Smooth muscle cell (in vitro differentiated cells): ENCODE measurements at regions not wholly inside any gene's neighbourhood (a gene's known extent, or its start where the extent isn't known, plus 50 kb on each side); places are given as distances from the start of the nearest gene placed in this dataset.
A peak's percentile ranks its signal among the peaks of the same experiment; 100 is the strongest.

Experiments used
- DNase-seq: peaks from one replicate; lab custom pipeline; 2025; ENCODE audit not compliant: unreplicated experiment; lab: John Stamatoyannopoulos, UW
- H2AFZ ChIP-seq: fragments of 200-600 bp; sonication (generic); 2 replicates; pipeline ENCODE4 v1.6.0; 2016; ENCODE audit warnings: antibody characterized with exemption, low read depth, mild to moderate bottlenecking
- H3F3A ChIP-seq: fragments of 200-600 bp; sonication (generic); 2 replicates; pipeline ENCODE4 v1.6.0; 2017; ENCODE audit warnings: antibody characterized with exemption, low read depth
- H3K27ac ChIP-seq: fragments of 200-600 bp; sonication (generic); 2 replicates; pipeline ENCODE4 v1.5.1; 2016; ENCODE audit warnings: low read depth, mild to moderate bottlenecking
- H3K27me3 ChIP-seq: fragments of 200-600 bp; sonication (generic); 2 replicates; pipeline ENCODE4 v1.6.1; 2016; ENCODE audit warnings: low read depth, mild to moderate bottlenecking
- H3K36me3 ChIP-seq: fragments of 200-600 bp; sonication (generic); 2 replicates; pipeline ENCODE4 v1.5.1; 2016; ENCODE audit warnings: low read depth
- H3K4me1 ChIP-seq: fragments of 200-600 bp; sonication (generic); 2 replicates; pipeline ENCODE4 v1.5.1; 2016; ENCODE audit warnings: low read depth
- H3K4me2 ChIP-seq: fragments of 200-600 bp; sonication (generic); 2 replicates; pipeline ENCODE4 v1.6.0; 2016; ENCODE audit warnings: mild to moderate bottlenecking
- H3K4me3 ChIP-seq: fragments of 200-600 bp; sonication (generic); 2 replicates; pipeline ENCODE4 v1.5.1; 2016; ENCODE audit warnings: mild to moderate bottlenecking
- H3K79me2 ChIP-seq: fragments of 200-600 bp; sonication (generic); 2 replicates; pipeline ENCODE4 v1.6.0; 2016; ENCODE audit warnings: low read depth, mild to moderate bottlenecking
- H3K9ac ChIP-seq: fragments of 200-600 bp; sonication (generic); 2 replicates; pipeline ENCODE4 v1.6.0; 2016; ENCODE audit warnings: low read depth
- H3K9me3 ChIP-seq: fragments of 200-600 bp; sonication (generic); replicated peaks from 2 replicates; pipeline ENCODE4 v1.5.1; 2016; ENCODE audit warnings: low read depth
- H4K20me1 ChIP-seq: fragments of 200-600 bp; sonication (generic); 2 replicates; pipeline ENCODE4 v1.6.0; 2016; ENCODE audit warnings: low read depth
- WGBS: methylation state at CpG from one replicate; pipeline ENCODE4 v1.1.7; 2016; ENCODE audit warnings: low lambda C conversion rate; 5-methylcytosine and 5-hydroxymethylcytosine counted together
- TF ChIP-seq, protein P1 (sequence below): fragments of 200-600 bp; sonication (generic); IDR thresholded peaks from 2 replicates; pipeline ENCODE4 v1.5.1; 2017; ENCODE audit warnings: borderline replicate concordance, mild to moderate bottlenecking, antibody characterized with exemption; ENCODE audit not compliant: insufficient read depth, poor library complexity, severe bottlenecking

DNA sequence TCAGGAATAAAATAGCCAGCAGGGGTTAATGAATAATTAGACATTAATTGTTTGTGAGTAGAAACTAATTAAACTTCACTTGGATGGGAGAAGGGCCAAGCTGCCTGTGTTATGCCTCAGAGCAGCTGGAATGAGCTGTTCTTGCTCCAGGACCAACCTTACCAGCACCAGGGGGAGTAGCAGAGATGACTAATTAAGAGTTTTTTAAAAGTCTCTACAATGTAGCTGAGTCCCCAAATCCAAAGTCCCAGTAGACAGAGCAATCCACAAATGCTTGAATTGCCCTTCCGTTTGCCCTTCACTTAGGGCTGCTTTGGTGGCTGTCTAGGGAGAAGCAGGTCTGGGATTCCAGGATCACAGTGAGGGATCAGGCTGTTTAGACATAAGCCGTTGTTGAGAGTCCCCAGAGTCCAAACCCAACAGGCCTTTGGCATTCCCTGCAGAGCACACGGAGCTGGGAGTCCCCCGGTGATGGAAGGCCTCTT is 59.4 kb downstream of the RHOB start:
- no peaks in the 10 kb centered on the region for H4K20me1 ChIP-seq
- no peak for DNase-seq
- no peaks in the 10 kb centered on the region for H3K27me3 ChIP-seq
- WGBS, result 52% methylated on average over 4 of the region's 4 CpGs
- H3K4me2 ChIP-seq, result no peak overlapping the region
- H3K4me1 ChIP-seq, result peaks cover 13% of the 10 kb centered on the region
- no peak overlapping the region for H3K4me3 ChIP-seq
- H3K9me3 ChIP-seq, result no peaks in the 10 kb centered on the region
- H3F3A ChIP-seq, result peaks cover 27% of the 10 kb centered on the region
- TF ChIP-seq, protein P1, sequence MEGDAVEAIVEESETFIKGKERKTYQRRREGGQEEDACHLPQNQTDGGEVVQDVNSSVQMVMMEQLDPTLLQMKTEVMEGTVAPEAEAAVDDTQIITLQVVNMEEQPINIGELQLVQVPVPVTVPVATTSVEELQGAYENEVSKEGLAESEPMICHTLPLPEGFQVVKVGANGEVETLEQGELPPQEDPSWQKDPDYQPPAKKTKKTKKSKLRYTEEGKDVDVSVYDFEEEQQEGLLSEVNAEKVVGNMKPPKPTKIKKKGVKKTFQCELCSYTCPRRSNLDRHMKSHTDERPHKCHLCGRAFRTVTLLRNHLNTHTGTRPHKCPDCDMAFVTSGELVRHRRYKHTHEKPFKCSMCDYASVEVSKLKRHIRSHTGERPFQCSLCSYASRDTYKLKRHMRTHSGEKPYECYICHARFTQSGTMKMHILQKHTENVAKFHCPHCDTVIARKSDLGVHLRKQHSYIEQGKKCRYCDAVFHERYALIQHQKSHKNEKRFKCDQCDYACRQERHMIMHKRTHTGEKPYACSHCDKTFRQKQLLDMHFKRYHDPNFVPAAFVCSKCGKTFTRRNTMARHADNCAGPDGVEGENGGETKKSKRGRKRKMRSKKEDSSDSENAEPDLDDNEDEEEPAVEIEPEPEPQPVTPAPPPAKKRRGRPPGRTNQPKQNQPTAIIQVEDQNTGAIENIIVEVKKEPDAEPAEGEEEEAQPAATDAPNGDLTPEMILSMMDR, result peak; percentile 19
- peak overlapping the region; percentile 72 for H3K27ac ChIP-seq
- no peak overlapping the region for H3K9ac ChIP-seq
- H3K36me3 ChIP-seq, result no peaks in the 10 kb centered on the region
- no peaks in the 10 kb centered on the region for H3K79me2 ChIP-seq
- H2AFZ ChIP-seq, result no peak overlapping the region

DNA sequence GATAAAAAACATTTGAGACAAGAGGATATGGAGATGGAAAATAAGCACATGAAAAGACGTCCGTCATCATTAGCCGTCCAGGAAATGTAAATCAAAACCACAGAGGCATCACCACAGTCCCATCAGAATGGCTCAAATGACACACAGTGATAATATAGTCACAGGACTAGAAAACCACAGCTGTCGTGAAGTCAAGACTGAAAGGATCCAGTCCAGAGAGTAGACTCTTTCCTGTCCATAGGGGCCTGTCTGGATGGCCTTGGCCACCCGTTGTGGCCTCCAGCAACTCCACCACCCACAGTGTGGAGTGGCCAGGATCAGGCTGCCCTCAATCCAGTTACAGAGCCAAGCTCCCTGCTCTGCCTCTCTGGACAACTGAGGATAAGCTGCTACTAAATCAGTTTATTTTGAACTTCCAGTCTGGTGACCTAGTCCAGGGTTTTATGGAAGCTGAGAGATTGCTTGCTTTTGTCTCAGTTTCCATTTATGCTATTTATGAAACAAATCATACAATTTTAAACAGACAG is 60.4 kb downstream of the RHOB start:
- WGBS, result 4% methylated on average over 5 of the region's 5 CpGs
- no peak for DNase-seq
- H3K27ac ChIP-seq, result peak overlapping the region; percentile 72

DNA sequence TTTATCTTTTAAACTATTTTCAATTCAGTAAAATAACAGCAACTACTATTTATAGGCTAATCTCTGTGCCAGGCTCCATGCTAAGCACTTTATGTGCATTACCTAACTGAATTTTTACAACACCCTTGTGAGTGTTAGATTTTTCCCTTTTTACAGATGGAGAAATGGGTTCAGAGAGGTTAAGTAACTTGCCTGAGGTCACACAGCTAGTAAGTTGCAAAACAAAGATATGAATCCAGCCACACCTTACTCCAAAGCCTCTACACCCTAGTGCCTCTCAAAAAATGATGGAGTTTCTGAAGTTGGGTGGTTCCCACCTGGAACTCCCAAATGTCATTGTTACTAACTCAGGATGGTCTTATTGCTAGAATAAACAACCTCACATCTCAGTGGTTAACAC is 60.8 kb downstream of the RHOB start:
- no peak overlapping the region for H3K4me3 ChIP-seq
- no peaks in the 10 kb centered on the region for H3K36me3 ChIP-seq
- H2AFZ ChIP-seq, result no peak overlapping the region
- no peaks in the 10 kb centered on the region for H3K9me3 ChIP-seq
- H3K27me3 ChIP-seq, result no peaks in the 10 kb centered on the region
- no peak overlapping the region for H3K9ac ChIP-seq
- no peak for DNase-seq
- peak overlapping the region; percentile 16 for H3K4me2 ChIP-seq
- H3K79me2 ChIP-seq, result no peaks in the 10 kb centered on the region
- H3K4me1 ChIP-seq, result peaks cover 13% of the 10 kb centered on the region
- H3F3A ChIP-seq, result peaks cover 27% of the 10 kb centered on the region
- TF ChIP-seq, protein P1, result no peak
- no peaks in the 10 kb centered on the region for H4K20me1 ChIP-seq
- peak overlapping the region; percentile 72 for H3K27ac ChIP-seq

More for the DNA sequence above, 60.4 kb downstream of the RHOB start:
- no peaks in the 10 kb centered on the region for H4K20me1 ChIP-seq
- H3F3A ChIP-seq, result peaks cover 27% of the 10 kb centered on the region
- peak overlapping the region; percentile 48 for H3K9ac ChIP-seq
- peak overlapping the region; percentile 16 for H3K4me2 ChIP-seq
- no peaks in the 10 kb centered on the region for H3K36me3 ChIP-seq
- H3K4me1 ChIP-seq, result peaks cover 13% of the 10 kb centered on the region
- TF ChIP-seq, protein P1, result no peak
- H3K27me3 ChIP-seq, result no peaks in the 10 kb centered on the region
- H3K79me2 ChIP-seq, result no peaks in the 10 kb centered on the region
- H3K4me3 ChIP-seq, result no peak overlapping the region
- no peaks in the 10 kb centered on the region for H3K9me3 ChIP-seq
- no peak overlapping the region for H2AFZ ChIP-seq

DNA sequence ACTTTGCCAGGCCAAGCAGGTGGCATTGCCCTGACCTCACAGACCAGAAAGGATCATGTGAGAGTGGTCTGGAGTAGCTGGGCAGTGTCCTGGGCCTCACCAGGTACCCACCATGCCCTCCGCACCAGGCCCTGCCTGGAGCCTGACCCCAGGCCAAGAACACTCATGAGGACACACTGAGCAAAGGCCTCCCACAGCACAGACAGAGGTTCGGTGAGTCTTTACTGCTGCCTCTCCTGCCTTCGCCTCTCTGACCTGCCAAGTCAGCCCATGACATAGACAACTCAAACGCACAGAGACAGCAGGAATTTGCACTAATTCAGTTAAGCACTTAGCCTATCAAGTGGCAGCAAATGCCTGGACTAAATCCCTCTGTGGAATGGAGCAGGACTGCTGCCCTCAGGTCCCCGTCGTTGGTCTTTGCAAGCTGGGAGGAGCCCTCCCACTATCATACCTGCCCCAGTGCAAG is 62.5 kb downstream of the RHOB start:
- Histone ChIP-seq H3K4me1 (peaks cover 13% of the 10 kb centered on the region), H4K20me1 (no peaks in the 10 kb centered on the region), H2AFZ (peak overlapping the region; percentile 19), H3K27ac (peak overlapping the region; percentile 53), H3K27me3 (no peaks in the 10 kb centered on the region), H3K4me2 (peak overlapping the region; percentile 10), H3K9ac (no peak overlapping the region), H3K9me3 (no peaks in the 10 kb centered on the region), H3K36me3 (no peaks in the 10 kb centered on the region), H3F3A (peaks cover 27% of the 10 kb centered on the region), H3K79me2 (no peaks in the 10 kb centered on the region), H3K4me3 (no peak overlapping the region)
- no peak for DNase-seq
- WGBS, result 29% methylated on average over 6 of the region's 6 CpGs
- TF ChIP-seq, protein P1, result no peak
